ENCODE measurements at regions not wholly inside any gene's neighbourhood (a gene's known extent, or its start where the extent isn't known, plus 50 kb on each side); places are given as distances from the start of the nearest gene placed in this dataset.

GRCh38 chr1:166307261-166308188 is 140.7 kb upstream of the FAM78B start:
- no peak for DNase-seq

- peak; percentile 1 for DNase-seq
Observed at GRCh38 chr1:166316306-166316705, 149.5 kb upstream of the FAM78B start.

- DNase-seq = no peak
Observed at GRCh38 chr1:166322470-166322869, 155.7 kb upstream of the FAM78B start.

- DNase-seq = no peak
Observed at GRCh38 chr1:166327886-166328285, 161.1 kb upstream of the FAM78B start.

- no peak for DNase-seq
Observed at GRCh38 chr1:166328956-166329355, 162.2 kb upstream of the FAM78B start.

GRCh38 chr1:166330096-166330495 is 163.3 kb upstream of the FAM78B start:
- no peak for DNase-seq

- no peak for DNase-seq
Observed at GRCh38 chr1:166338105-166338504, 171.3 kb upstream of the FAM78B start.

- DNase-seq = no peak
Observed at GRCh38 chr1:166340709-166341108, 173.9 kb upstream of the FAM78B start.

GRCh38 chr1:166343276-166343675 is 176.5 kb upstream of the FAM78B start:
- DNase-seq = no peak

- DNase-seq = no peak
Observed at GRCh38 chr1:166350490-166350889, 183.7 kb upstream of the FAM78B start.

GRCh38 chr1:166351676-166352075 is 184.9 kb upstream of the FAM78B start:
- no peak for DNase-seq

GRCh38 chr1:166353213-166353612 is 186.4 kb upstream of the FAM78B start:
- DNase-seq = no peak

GRCh38 chr1:166354406-166354805 is 187.6 kb upstream of the FAM78B start:
- DNase-seq = no peak

- no peak for DNase-seq
Observed at GRCh38 chr1:166365081-166365480, 198.3 kb upstream of the FAM78B start.

GRCh38 chr1:166368030-166368429 is 201.2 kb upstream of the FAM78B start:
- DNase-seq = no peak

GRCh38 chr1:166377896-166378295 is 211.1 kb upstream of the FAM78B start:
- DNase-seq = no peak

- DNase-seq = no peak
Observed at GRCh38 chr1:166378805-166379204, 212.0 kb upstream of the FAM78B start.

GRCh38 chr1:166379447-166379846 is 212.6 kb upstream of the FAM78B start:
- no peak for DNase-seq

GRCh38 chr1:166383137-166383536 is 216.3 kb upstream of the FAM78B start:
- DNase-seq = no peak

- peak; percentile 0 for DNase-seq
Observed at GRCh38 chr1:166383635-166384346, 217.0 kb upstream of the FAM78B start.

- DNase-seq = no peak
Observed at GRCh38 chr1:166384948-166385347, 218.1 kb upstream of the FAM78B start.

GRCh38 chr1:166390366-166391033 is 223.7 kb upstream of the FAM78B start:
- DNase-seq = no peak

GRCh38 chr1:166391279-166392066 is 224.7 kb upstream of the FAM78B start:
- no peak for DNase-seq

Measured in hematopoietic multipotent progenitor cell treated with erythropoietin and hydrocortisone succinate and interleukin-3 and kit ligand, for 4 days (in vitro differentiated cells).